GM19463 (cell line): ENCODE measurements at regions not wholly inside any gene's neighbourhood (a gene's known extent, or its start where the extent isn't known, plus 50 kb on each side); places are given as distances from the start of the nearest gene placed in this dataset.

Experiments
- ATAC-seq: cut with Tn5 transposase; IDR thresholded peaks from one replicate; pipeline ENCODE4 v1.9.1; 2021; ENCODE audit warnings: mild to moderate bottlenecking, moderate library complexity; ENCODE audit not compliant: unreplicated experiment

GRCh38 chr11:22497474-22497873, 128.1 kb downstream of the FANCF start:
- no peak for ATAC-seq

- ATAC-seq: no peak
These were observed 133.9 kb downstream of the FANCF start for GRCh38 chr11:22491555-22492225.

- ATAC-seq: no peak
These were observed 142.0 kb downstream of the SLC17A6 start for GRCh38 chr11:22479971-22480720.

- ATAC-seq: no peak
These were observed 141.0 kb downstream of the SLC17A6 start for GRCh38 chr11:22479208-22479607.

GRCh38 chr11:22478169-22478568, 140.0 kb downstream of the SLC17A6 start:
- ATAC-seq: no peak

GRCh38 chr11:22477312-22477711, 139.1 kb downstream of the SLC17A6 start:
- no peak for ATAC-seq

- no peak for ATAC-seq
These were observed 138.4 kb downstream of the SLC17A6 start for GRCh38 chr11:22476589-22476988.

GRCh38 chr11:22474616-22475015, 136.4 kb downstream of the SLC17A6 start:
- ATAC-seq: no peak

GRCh38 chr11:22473586-22473985, 135.4 kb downstream of the SLC17A6 start:
- ATAC-seq: no peak

GRCh38 chr11:22472306-22472705, 134.1 kb downstream of the SLC17A6 start:
- no peak for ATAC-seq

- no peak for ATAC-seq
These were observed 133.2 kb downstream of the SLC17A6 start for GRCh38 chr11:22471385-22471784.

- ATAC-seq: no peak
These were observed 129.6 kb downstream of the SLC17A6 start for GRCh38 chr11:22467741-22468140.

GRCh38 chr11:22467248-22467647, 129.1 kb downstream of the SLC17A6 start:
- ATAC-seq: no peak

- ATAC-seq: no peak
These were observed 128.6 kb downstream of the SLC17A6 start for GRCh38 chr11:22466809-22467208.

GRCh38 chr11:22466351-22466750, 128.2 kb downstream of the SLC17A6 start:
- no peak for ATAC-seq

GRCh38 chr11:22465620-22466019, 127.4 kb downstream of the SLC17A6 start:
- ATAC-seq: no peak

- no peak for ATAC-seq
These were observed 123.4 kb downstream of the SLC17A6 start for GRCh38 chr11:22461626-22462025.

GRCh38 chr11:22460181-22460580, 122.0 kb downstream of the SLC17A6 start:
- no peak for ATAC-seq

GRCh38 chr11:22459048-22459447, 120.9 kb downstream of the SLC17A6 start:
- no peak for ATAC-seq

- ATAC-seq: no peak
These were observed 120.0 kb downstream of the SLC17A6 start for GRCh38 chr11:22458161-22458560.

GRCh38 chr11:22456993-22457762, 119.0 kb downstream of the SLC17A6 start:
- ATAC-seq: no peak
